Progenitor cell of endocrine pancreas (in vitro differentiated cells): ENCODE measurements at regions not wholly inside any gene's neighbourhood (a gene's known extent, or its start where the extent isn't known, plus 50 kb on each side); places are given as distances from the start of the nearest gene placed in this dataset.

ENCODE experiments used
- DNase-seq: peaks from one replicate; pipeline ENCODE4 v3.0.0; 2021; ENCODE audit warnings: low spot score; ENCODE audit not compliant: unreplicated experiment
- H3K27ac Mint-ChIP-seq: 2 replicates; pipeline ENCODE4 v1.8.0; 2021; ENCODE audit warnings: mild to moderate bottlenecking, moderate library complexity, mixed read lengths
- H3K27me3 Mint-ChIP-seq: 2 replicates; pipeline ENCODE4 v1.8.0; 2021; ENCODE audit warnings: mixed read lengths
- H3K36me3 Mint-ChIP-seq: 2 replicates; pipeline ENCODE4 v1.8.0; 2022; ENCODE audit warnings: mixed read lengths; ENCODE audit not compliant: insufficient read depth
- H3K4me1 Mint-ChIP-seq: 2 replicates; pipeline ENCODE4 v1.8.0; 2021; ENCODE audit warnings: low read depth, mixed read lengths
- H3K4me3 Mint-ChIP-seq: 2 replicates; pipeline ENCODE4 v1.8.0; 2021; ENCODE audit warnings: low read depth, mild to moderate bottlenecking, moderate library complexity, mixed read lengths
- H3K9me3 Mint-ChIP-seq: 2 replicates; pipeline ENCODE4 v1.8.0; 2021; ENCODE audit warnings: low read depth, mixed read lengths
- TF ChIP-seq, protein P1 (sequence below): fragments of 200-600 bp; sonication (generic); IDR thresholded peaks from one replicate; pipeline ENCODE4 v1.5.0; 2021; ENCODE audit warnings: antibody characterized with exemption, mild to moderate bottlenecking; ENCODE audit not compliant: unreplicated experiment

DNA sequence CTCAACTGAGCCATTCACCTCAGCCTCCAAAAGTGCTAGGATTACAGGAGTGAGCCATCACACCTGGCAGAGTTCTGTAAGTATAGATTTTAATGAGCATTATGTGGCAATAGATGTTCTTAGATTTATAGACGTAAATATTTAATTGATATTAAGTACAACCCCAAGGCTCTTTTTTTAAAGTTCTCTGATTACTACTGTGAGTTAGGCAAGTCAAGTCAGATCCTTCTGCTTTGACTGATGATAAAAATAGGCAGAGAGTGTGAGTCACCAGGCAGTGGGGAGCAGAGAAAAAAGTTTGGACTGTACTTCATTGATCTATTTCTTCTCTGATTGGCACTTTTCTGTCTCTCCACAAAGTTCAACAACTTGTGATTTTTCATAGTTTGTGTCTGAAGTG is 1379.9 kb downstream of the UQCRFS1 start:
- Mint-ChIP-seq H3K4me3 (no peak overlapping the region), H3K9me3 (peaks cover 49% of the 10 kb centered on the region), H3K27ac (no peak overlapping the region), H3K27me3 (no peaks in the 10 kb centered on the region), H3K4me1 (no peaks in the 10 kb centered on the region), H3K36me3 (peaks cover 3% of the 10 kb centered on the region)
- DNase-seq, result no peak
- TF ChIP-seq, protein P1, sequence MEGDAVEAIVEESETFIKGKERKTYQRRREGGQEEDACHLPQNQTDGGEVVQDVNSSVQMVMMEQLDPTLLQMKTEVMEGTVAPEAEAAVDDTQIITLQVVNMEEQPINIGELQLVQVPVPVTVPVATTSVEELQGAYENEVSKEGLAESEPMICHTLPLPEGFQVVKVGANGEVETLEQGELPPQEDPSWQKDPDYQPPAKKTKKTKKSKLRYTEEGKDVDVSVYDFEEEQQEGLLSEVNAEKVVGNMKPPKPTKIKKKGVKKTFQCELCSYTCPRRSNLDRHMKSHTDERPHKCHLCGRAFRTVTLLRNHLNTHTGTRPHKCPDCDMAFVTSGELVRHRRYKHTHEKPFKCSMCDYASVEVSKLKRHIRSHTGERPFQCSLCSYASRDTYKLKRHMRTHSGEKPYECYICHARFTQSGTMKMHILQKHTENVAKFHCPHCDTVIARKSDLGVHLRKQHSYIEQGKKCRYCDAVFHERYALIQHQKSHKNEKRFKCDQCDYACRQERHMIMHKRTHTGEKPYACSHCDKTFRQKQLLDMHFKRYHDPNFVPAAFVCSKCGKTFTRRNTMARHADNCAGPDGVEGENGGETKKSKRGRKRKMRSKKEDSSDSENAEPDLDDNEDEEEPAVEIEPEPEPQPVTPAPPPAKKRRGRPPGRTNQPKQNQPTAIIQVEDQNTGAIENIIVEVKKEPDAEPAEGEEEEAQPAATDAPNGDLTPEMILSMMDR, result no peak

DNA sequence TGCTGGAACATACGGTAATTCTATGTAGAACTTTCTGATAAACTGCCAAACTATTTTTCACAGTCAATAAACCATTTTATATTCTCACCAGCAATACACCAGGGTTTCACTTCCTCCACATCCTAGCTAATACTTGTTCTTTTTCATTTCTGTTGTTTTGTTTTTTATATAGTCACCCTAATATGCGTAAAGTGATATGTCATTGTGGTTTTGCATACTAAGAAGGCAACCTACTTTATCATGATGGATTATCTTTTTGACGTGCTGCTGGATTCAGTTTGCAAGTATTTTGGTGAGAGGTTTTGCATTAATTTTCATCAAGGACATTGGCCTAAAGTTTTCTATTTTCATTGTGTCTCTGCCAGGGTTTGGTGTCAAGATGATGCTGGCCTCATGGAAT is 1384.1 kb downstream of the UQCRFS1 start:
- DNase-seq, result no peak
- Mint-ChIP-seq H3K9me3 (peaks cover 55% of the 10 kb centered on the region), H3K27me3 (no peaks in the 10 kb centered on the region), H3K4me3 (no peak overlapping the region), H3K36me3 (peaks cover 2% of the 10 kb centered on the region), H3K27ac (no peak overlapping the region), H3K4me1 (no peaks in the 10 kb centered on the region)
- TF ChIP-seq, protein P1, result no peak

DNA sequence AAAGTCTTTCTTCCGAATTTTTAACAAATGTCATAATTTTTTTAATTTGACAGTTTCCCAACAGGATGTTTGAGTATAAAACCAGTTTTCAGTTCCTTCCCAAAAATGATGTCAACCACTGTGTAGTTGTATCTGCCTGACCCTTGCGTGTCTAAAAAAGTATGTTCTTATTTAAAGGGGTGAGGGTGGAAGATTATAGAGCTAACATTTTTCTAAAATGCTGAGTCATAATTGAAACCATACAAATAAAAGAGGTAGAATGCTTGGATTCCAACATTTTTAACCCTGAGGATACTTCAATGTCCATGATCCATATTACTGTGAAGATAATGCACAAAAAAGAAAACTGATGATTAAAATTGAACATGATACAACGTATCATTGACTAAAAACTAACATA is 1388.8 kb downstream of the UQCRFS1 start:
- Mint-ChIP-seq H3K27ac (no peak overlapping the region), H3K4me1 (no peaks in the 10 kb centered on the region), H3K27me3 (no peaks in the 10 kb centered on the region), H3K36me3 (no peaks in the 10 kb centered on the region), H3K4me3 (no peak overlapping the region), H3K9me3 (peaks cover 59% of the 10 kb centered on the region)
- DNase-seq, result no peak
- TF ChIP-seq, protein P1, result no peak

DNA sequence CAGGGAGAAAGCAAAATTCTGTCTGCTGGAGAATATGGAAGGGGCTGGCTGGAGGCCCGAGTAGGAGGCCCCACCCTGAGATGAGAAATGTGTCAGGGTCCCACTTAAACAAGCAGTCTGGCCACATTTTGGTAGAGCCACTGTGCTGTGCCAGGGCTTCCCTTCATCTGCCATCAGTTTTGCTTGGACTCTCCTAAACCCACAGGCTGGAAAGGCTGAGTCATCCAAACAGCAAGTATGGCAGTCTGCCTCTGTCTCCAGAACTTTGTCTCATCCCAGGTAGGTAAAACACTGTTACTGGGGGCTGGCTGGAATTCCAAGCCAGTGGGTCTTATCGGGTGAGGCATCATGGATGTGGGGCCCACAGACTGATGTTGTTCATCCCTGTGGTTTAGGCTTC is 1390.6 kb downstream of the UQCRFS1 start:
- TF ChIP-seq, protein P1, result no peak
- no peak overlapping the region for H3K4me3 Mint-ChIP-seq
- peaks cover 2% of the 10 kb centered on the region for H3K36me3 Mint-ChIP-seq
- H3K27ac Mint-ChIP-seq, result no peak overlapping the region
- H3K27me3 Mint-ChIP-seq, result no peaks in the 10 kb centered on the region
- no peak for DNase-seq
- H3K4me1 Mint-ChIP-seq, result no peaks in the 10 kb centered on the region
- H3K9me3 Mint-ChIP-seq, result peaks cover 60% of the 10 kb centered on the region

DNA sequence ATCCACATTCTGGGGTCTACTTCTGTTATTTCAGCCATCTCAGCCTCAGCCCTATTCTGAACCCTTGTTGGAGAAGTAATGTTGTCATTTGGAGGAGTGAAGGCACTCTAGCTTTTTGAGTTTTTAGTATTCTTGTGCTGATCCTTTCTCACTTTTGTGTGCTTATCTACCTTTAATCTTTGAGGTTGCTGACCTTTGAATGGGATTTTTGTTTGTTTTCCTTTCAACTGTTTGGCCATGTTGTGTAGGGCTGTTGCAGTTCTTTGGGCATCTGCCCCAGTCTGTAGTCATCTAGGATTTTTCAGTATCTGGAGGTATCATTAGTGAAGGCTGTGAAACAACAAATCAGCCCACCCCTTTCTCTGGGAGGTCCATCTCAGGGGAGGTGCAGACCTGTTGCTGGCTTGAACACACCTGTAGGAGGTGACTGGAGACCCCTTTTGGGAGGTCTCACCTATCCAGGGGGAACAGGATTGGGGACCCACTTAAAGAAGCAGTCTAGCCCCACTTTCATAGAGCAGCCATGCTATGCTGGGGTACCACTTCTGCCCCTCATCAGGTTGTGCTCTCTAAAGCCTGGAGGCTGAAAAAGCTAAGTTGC is 1391.4 kb downstream of the UQCRFS1 start:
- Mint-ChIP-seq H3K4me1 (no peaks in the 10 kb centered on the region), H3K4me3 (no peak overlapping the region), H3K27me3 (no peaks in the 10 kb centered on the region), H3K36me3 (peaks cover 2% of the 10 kb centered on the region), H3K27ac (no peak overlapping the region), H3K9me3 (peaks cover 64% of the 10 kb centered on the region)
- no peak for DNase-seq
- TF ChIP-seq, protein P1, result no peak
